A673 (cell line): ENCODE measurements at regions not wholly inside any gene's neighbourhood (a gene's known extent, or its start where the extent isn't known, plus 50 kb on each side); places are given as distances from the start of the nearest gene placed in this dataset.

Experiments used
- BruUV-seq: library from RNA; stranded (reverse); fragments of 400-500 nt; replicated peaks from 2 replicates; lab custom pipeline; 2021; lab: Mats Ljungman, UMichigan
- CTCF ChIA-PET: fragments of 300-600 bp; sonication (Branson Sonifier 250); formaldehyde crosslinking; loops from one replicate; lab custom pipeline; 2022; ENCODE audit warnings: antibody characterized with exemption; lab: Charles Lee
- POLR2A ChIA-PET: fragments of 300-600 bp; sonication (Branson Sonifier 250); formaldehyde crosslinking; loops from one replicate; lab custom pipeline; 2022; ENCODE audit warnings: antibody characterized with exemption; ENCODE audit not compliant: low non-redundant PET; lab: Charles Lee
- DNase-seq: peaks from one replicate; pipeline ENCODE4 v3.0.0-alpha.2; 2015; ENCODE audit warnings: low spot score
- H3K27ac ChIP-seq: fragments of 200-600 bp; sonication (generic); 2 replicates; pipeline ENCODE4 v1.5.1; 2016; ENCODE audit warnings: mixed run types, low read depth, mild to moderate bottlenecking, mixed read lengths, antibody characterized with exemption, low read length; ENCODE audit not compliant: poor library complexity, severe bottlenecking
- H3K27me3 ChIP-seq: fragments of 200-600 bp; sonication (generic); replicated peaks from 2 replicates; pipeline ENCODE4 v1.6.1; 2017; ENCODE audit warnings: mixed run types, low read depth, mild to moderate bottlenecking, mixed read lengths, antibody characterized with exemption, low read length; ENCODE audit not compliant: insufficient read depth, poor library complexity
- H3K36me3 ChIP-seq: fragments of 200-600 bp; sonication (generic); 2 replicates; pipeline ENCODE4 v1.6.1; 2016; ENCODE audit warnings: mixed run types, mild to moderate bottlenecking, mixed read lengths, antibody characterized with exemption, low read length; ENCODE audit not compliant: insufficient read depth, poor library complexity, severe bottlenecking
- H3K4me1 ChIP-seq: fragments of 200-600 bp; sonication (generic); 2 replicates; pipeline ENCODE4 v1.6.1; 2017; ENCODE audit warnings: mixed run types, mild to moderate bottlenecking, mixed read lengths, antibody characterized with exemption, low read length; ENCODE audit not compliant: insufficient read depth, poor library complexity, severe bottlenecking
- H3K4me3 ChIP-seq: fragments of 200-600 bp; sonication (generic); 2 replicates; pipeline ENCODE4 v1.5.1; 2016; ENCODE audit warnings: low read depth, mixed run types, mild to moderate bottlenecking, mixed read lengths, low read length; ENCODE audit not compliant: poor library complexity, severe bottlenecking
- H3K9me3 ChIP-seq: fragments of 200-600 bp; sonication (generic); 2 replicates; pipeline ENCODE4 v1.6.1; 2016; ENCODE audit warnings: mixed run types, low read depth, mild to moderate bottlenecking, mixed read lengths, antibody characterized with exemption, low read length; ENCODE audit not compliant: poor library complexity, severe bottlenecking
- CTCF ChIP-seq: fragments of 300-800, 200-600 bp; sonication (generic); conservative IDR thresholded peaks from 2 replicates; pipeline ENCODE4 v1.5.1; 2017; ENCODE audit warnings: low read depth, mild to moderate bottlenecking, antibody characterized with exemption, low read length, moderate library complexity, mixed read lengths
- EZH2 ChIP-seq: fragments of 200-600 bp; sonication (generic); IDR thresholded peaks from 2 replicates; pipeline ENCODE4 v1.6.1; 2017; ENCODE audit warnings: borderline replicate concordance, low read depth, mild to moderate bottlenecking, mixed read lengths, antibody characterized with exemption, low read length; ENCODE audit not compliant: poor library complexity, severe bottlenecking
- intact Hi-C: fragments of 100-400 bp; cut with micrococcal nuclease; formaldehyde crosslinking; loops from one replicate; pipeline ENCODE4 v1.10.0; 2022; ENCODE audit not compliant: unreplicated experiment

GRCh38 chr9:97761879-97762278 lies 64.7 kb upstream of the XPA start:
- ChIA-PET CTCF (no interaction called here), POLR2A (no interaction called here)
- Histone ChIP-seq H3K4me3 (no peak overlapping the region), H3K27me3 (peaks cover 36% of the 10 kb centered on the region), H3K9me3 (no peaks in the 10 kb centered on the region), H3K27ac (no peak overlapping the region), H3K4me1 (no peaks in the 10 kb centered on the region), H3K36me3 (no peaks in the 10 kb centered on the region)
- TF ChIP-seq CTCF (no peak), EZH2 (no peak)
- no TSS peak for BruUV-seq
- intact Hi-C loops: no loop called here
- DNase-seq: no peak

GRCh38 chr9:97763874-97764273 lies 66.7 kb upstream of the XPA start:
- H3K27ac ChIP-seq: no peak overlapping the region
- no peak overlapping the region for H3K4me3 ChIP-seq
- ChIA-PET CTCF (no interaction called here), POLR2A (no interaction called here)
- H3K4me1 ChIP-seq: no peaks in the 10 kb centered on the region
- H3K9me3 ChIP-seq: no peaks in the 10 kb centered on the region
- no peak for TF ChIP-seq EZH2
- TF ChIP-seq CTCF: no peak
- DNase-seq: no peak
- intact Hi-C loops: no loop called here
- no TSS peak for BruUV-seq
- H3K27me3 ChIP-seq: peaks cover 36% of the 10 kb centered on the region
- H3K36me3 ChIP-seq: no peaks in the 10 kb centered on the region

GRCh38 chr9:97766092-97766491 lies 69.0 kb upstream of the XPA start:
- Histone ChIP-seq H3K4me3 (no peak overlapping the region), H3K4me1 (no peaks in the 10 kb centered on the region), H3K9me3 (no peaks in the 10 kb centered on the region), H3K27me3 (peaks cover 26% of the 10 kb centered on the region), H3K36me3 (no peaks in the 10 kb centered on the region), H3K27ac (no peak overlapping the region)
- ChIA-PET CTCF (no interaction called here), POLR2A (no interaction called here)
- DNase-seq: no peak
- TF ChIP-seq CTCF (no peak), EZH2 (no peak)
- intact Hi-C loops: no loop called here
- no TSS peak for BruUV-seq
